ENCODE measurements at regions not wholly inside any gene's neighbourhood (a gene's known extent, or its start where the extent isn't known, plus 50 kb on each side); places are given as distances from the start of the nearest gene placed in this dataset.

DNA sequence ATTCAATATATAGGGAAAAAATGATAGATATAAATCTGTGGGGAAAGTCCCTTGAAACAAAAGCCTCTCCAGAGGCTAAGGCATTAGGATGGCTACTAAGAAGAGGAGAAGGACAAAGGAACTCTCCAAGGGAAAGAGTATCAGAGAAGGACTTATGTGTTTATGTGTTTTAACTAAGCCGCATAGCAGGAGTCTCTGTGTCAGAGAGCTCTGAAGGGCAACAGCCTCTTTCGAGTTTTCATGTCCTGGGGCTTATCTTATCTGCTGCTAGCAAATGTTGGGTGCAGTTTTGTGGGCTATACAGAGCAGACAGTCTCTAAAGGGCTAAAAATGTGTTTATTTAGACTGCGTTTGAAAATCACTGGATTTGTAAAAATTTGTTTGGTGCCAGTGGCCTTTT lies 1145.6 kb upstream of the DIAPH2 start:
- TF ChIP-seq, protein P1, sequence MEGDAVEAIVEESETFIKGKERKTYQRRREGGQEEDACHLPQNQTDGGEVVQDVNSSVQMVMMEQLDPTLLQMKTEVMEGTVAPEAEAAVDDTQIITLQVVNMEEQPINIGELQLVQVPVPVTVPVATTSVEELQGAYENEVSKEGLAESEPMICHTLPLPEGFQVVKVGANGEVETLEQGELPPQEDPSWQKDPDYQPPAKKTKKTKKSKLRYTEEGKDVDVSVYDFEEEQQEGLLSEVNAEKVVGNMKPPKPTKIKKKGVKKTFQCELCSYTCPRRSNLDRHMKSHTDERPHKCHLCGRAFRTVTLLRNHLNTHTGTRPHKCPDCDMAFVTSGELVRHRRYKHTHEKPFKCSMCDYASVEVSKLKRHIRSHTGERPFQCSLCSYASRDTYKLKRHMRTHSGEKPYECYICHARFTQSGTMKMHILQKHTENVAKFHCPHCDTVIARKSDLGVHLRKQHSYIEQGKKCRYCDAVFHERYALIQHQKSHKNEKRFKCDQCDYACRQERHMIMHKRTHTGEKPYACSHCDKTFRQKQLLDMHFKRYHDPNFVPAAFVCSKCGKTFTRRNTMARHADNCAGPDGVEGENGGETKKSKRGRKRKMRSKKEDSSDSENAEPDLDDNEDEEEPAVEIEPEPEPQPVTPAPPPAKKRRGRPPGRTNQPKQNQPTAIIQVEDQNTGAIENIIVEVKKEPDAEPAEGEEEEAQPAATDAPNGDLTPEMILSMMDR (IDR thresholded peaks at IDR 0.05): no peak
- TF ChIP-seq POLR2A (IDR thresholded peaks at IDR 0.05): no peak

All from adrenal gland (tissue), 5 donors.